Esophagus squamous epithelium (tissue), 5 donors: ENCODE measurements at regions not wholly inside any gene's neighbourhood (a gene's known extent, or its start where the extent isn't known, plus 50 kb on each side); places are given as distances from the start of the nearest gene placed in this dataset.

Source experiments
- DNase-seq: peaks from one replicate; lab custom pipeline; 2025; lab: John Stamatoyannopoulos, UW
- H3K27ac ChIP-seq, 4 donors: fragments of 200-600 bp; sonication (generic); one replicate each; pipeline ENCODE4 v1.5.1; 2016 to 2019; ENCODE audit warnings: mild to moderate bottlenecking in 1 of 4
- H3K27me3 ChIP-seq, 4 donors: fragments of 200-600 bp; sonication (generic); 1 replicate in 3 of 4; 2 replicates in 1 of 4; pipeline versions ENCODE4 v1.5.1 to v1.6.0; 2017 to 2021; ENCODE audit warnings: antibody characterized with exemption in 1 of 4
- H3K36me3 ChIP-seq, 3 donors: fragments of 200-600 bp; sonication (generic); one replicate each; pipeline ENCODE4 v1.5.1; 2016 to 2019
- H3K4me1 ChIP-seq, 3 donors: fragments of 200-600 bp; sonication (generic); one replicate each; pipeline ENCODE4 v1.5.1; 2017 to 2019
- H3K4me3 ChIP-seq, 4 donors: fragments of 200-600 bp; sonication (generic); 1 replicate in 3 of 4; 2 replicates in 1 of 4; pipeline ENCODE4 v1.5.1; 2016 to 2019; ENCODE audit warnings: mild to moderate bottlenecking in 2 of 4, moderate library complexity in 1 of 4
- H3K9me3 ChIP-seq, 3 donors: fragments of 200-600 bp; sonication (generic); one replicate each; pipeline ENCODE4 v1.5.1; 2016 to 2019
- CTCF ChIP-seq, 6 experiments: fragments of 450-650 bp in 4 of 6; fragments of 200-600 bp in 2 of 6; sonication (generic) in 2 of 6; IDR thresholded peaks; one replicate each; pipeline ENCODE4 v1.5.1; 2016 to 2019; ENCODE audit warnings: antibody characterized with exemption in 6 of 6, mild to moderate bottlenecking in 4 of 6, moderate library complexity in 4 of 6
- POLR2A ChIP-seq, 4 donors: fragments of 450-650 bp; IDR thresholded peaks; one replicate each; pipeline ENCODE4 v1.6.1; 2017; ENCODE audit warnings: antibody characterized with exemption in 4 of 4, mild to moderate bottlenecking in 4 of 4, moderate library complexity in 3 of 4
- WGBS, 2 donors: methylation state at CpG; one replicate each; pipeline ENCODE4 v1.1.5; 2018; 5-methylcytosine and 5-hydroxymethylcytosine counted together
- intact Hi-C: fragments of 100-400 bp; cut with DNase I; formaldehyde crosslinking; loops from one replicate; pipeline ENCODE4 v1.15.0; 2022
- donor health status: DM: yes; HTN: yes; CAD: no.

GRCh38 chr7:27410812-27411544 lies 168.4 kb downstream of the EVX1 start:
- no peak for DNase-seq
- Histone ChIP-seq H3K4me1 (no peaks in the 10 kb centered on the region), H3K36me3 (no peaks in the 10 kb centered on the region), H3K27me3 (no peaks in the 10 kb centered on the region), H3K27ac (no peak overlapping the region), H3K9me3 (no peaks in the 10 kb centered on the region), H3K4me3 (no peak overlapping the region)
- TF ChIP-seq POLR2A (IDR thresholded peaks at IDR 0.05) (no peak), CTCF (IDR thresholded peaks at IDR 0.05) (no peak)
- 55 to 58% methylated on average over 5 of the region's 5 CpGs for WGBS, 2 donors
- intact Hi-C loops = no loop called here

GRCh38 chr7:27412164-27412563 lies 169.6 kb downstream of the EVX1 start:
- intact Hi-C loops = no loop called here
- Histone ChIP-seq H3K27ac (no peak overlapping the region), H3K9me3 (no peaks in the 10 kb centered on the region), H3K27me3 (no peaks in the 10 kb centered on the region), H3K36me3 (no peaks in the 10 kb centered on the region), H3K4me1 (no peaks in the 10 kb centered on the region), H3K4me3 (no peak overlapping the region)
- no peak for TF ChIP-seq POLR2A (IDR thresholded peaks at IDR 0.05)
- no peak for TF ChIP-seq CTCF (IDR thresholded peaks at IDR 0.05)
- 87 to 89% methylated on average over 7 of the region's 7 CpGs for WGBS, 2 donors
- DNase-seq = no peak

- no peak for DNase-seq
- H3K4me1 ChIP-seq = peaks cover 0 to 5% (median 2%) of the 10 kb centered on the region in 3 donors
- H3K36me3 ChIP-seq = no peaks in the 10 kb centered on the region
- H3K27me3 ChIP-seq = no peaks in the 10 kb centered on the region
- H3K9me3 ChIP-seq = no peaks in the 10 kb centered on the region
- 56 to 57% methylated on average over 3 of the region's 3 CpGs for WGBS, 2 donors
- TF ChIP-seq POLR2A (IDR thresholded peaks at IDR 0.05) = no peak
- no peak for TF ChIP-seq CTCF (IDR thresholded peaks at IDR 0.05)
- no peak overlapping the region for H3K4me3 ChIP-seq
- intact Hi-C loops = no loop called here
- no peak overlapping the region for H3K27ac ChIP-seq
Observed at GRCh38 chr7:27418541-27418940, 175.9 kb downstream of the EVX1 start.

GRCh38 chr7:27419581-27420177 lies 177.1 kb downstream of the EVX1 start:
- Histone ChIP-seq H3K4me1 (peaks cover 0 to 16% (median 5%) of the 10 kb centered on the region in 3 donors), H3K27me3 (no peaks in the 10 kb centered on the region), H3K36me3 (no peaks in the 10 kb centered on the region), H3K27ac (no peak overlapping the region), H3K4me3 (no peak overlapping the region), H3K9me3 (no peaks in the 10 kb centered on the region)
- intact Hi-C loops = no loop called here
- 70 to 82% methylated on average over 2 of the region's 2 CpGs for WGBS, 2 donors
- TF ChIP-seq POLR2A (IDR thresholded peaks at IDR 0.05) = no peak
- no peak for TF ChIP-seq CTCF (IDR thresholded peaks at IDR 0.05)
- DNase-seq = no peak

GRCh38 chr7:27420702-27421101 lies 178.1 kb downstream of the EVX1 start:
- TF ChIP-seq POLR2A (IDR thresholded peaks at IDR 0.05) = no peak
- TF ChIP-seq CTCF (IDR thresholded peaks at IDR 0.05) = no peak
- Histone ChIP-seq H3K9me3 (no peaks in the 10 kb centered on the region), H3K27me3 (peaks cover 0 to under 1% (median 0%) of the 10 kb centered on the region in 4 donors), H3K4me1 (peaks cover 0 to 16% (median 5%) of the 10 kb centered on the region in 3 donors), H3K36me3 (no peaks in the 10 kb centered on the region), H3K27ac (no peak overlapping the region), H3K4me3 (no peak overlapping the region)
- no peak for DNase-seq
- intact Hi-C loops = no loop called here
- 38 to 57% methylated on average over 2 of the region's 2 CpGs for WGBS, 2 donors
